GM08714 (cell line): ENCODE measurements at regions not wholly inside any gene's neighbourhood (a gene's known extent, or its start where the extent isn't known, plus 50 kb on each side); places are given as distances from the start of the nearest gene placed in this dataset.

Experiments
- H3K4me3 ChIP-seq: fragments of 200-500 bp; sonication (Bioruptor generic); 2 replicates; pipeline ENCODE4 v1.5.1; 2014; ENCODE audit warnings: mild to moderate bottlenecking, low read length, inconsistent platforms
- ZNF274 ChIP-seq: IDR thresholded peaks from 2 replicates; pipeline ENCODE4 v1.6.1; 2012; ENCODE audit warnings: mild to moderate bottlenecking, low read depth, low read length

DNA sequence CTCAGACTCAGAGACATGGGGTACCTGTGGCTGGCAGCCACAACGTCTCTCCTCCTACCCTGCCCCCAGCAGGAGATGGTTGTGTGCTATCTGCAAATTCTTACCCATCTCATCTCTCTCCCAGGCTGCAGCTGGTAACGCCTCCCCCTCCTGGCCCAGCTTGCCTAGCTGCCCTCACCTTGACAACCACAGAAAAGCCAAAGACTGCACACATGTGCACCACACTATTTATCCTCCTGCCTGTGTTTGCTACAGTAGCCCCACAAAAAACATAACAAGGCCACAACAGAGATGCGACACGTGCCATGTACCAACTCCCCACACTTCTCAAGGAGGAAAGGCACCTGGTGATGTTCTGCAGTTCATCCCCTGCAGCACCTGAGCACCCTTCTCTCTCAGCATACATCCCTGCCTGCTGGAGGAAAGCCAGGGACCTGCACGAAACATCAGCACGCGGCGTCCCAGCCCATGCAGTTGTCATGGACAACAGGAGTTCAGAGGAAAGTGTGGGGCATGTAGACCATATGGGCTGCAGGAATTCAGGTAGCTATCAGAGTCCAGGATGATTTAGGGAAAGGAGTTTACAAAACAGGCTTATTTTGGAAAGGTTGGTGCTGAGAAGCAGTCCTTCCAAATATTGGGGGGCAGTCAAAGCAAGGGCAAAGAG is 168.7 kb downstream of the C5orf15 start:
- no peak for TF ChIP-seq ZNF274
- H3K4me3 ChIP-seq: no peak overlapping the region

DNA sequence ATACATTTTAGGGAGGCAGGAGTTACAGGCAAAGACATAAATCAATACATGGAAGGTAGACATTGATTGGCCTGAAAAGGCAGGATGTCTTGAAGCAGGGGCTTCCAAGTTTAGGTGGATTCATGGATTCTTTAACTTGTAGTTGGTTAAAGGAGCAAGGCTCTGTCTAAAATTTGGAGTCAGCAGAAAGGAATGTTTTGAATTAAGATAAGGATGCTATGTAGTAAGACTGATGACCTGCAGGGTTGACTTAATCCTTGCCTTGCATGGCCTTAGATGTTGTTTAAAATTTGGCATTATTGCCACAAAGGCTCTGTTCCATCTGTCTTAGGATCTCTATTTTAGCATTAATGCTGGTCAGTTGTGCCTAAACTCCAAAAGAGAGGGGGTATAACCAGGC is 171.3 kb downstream of the C5orf15 start:
- no peak for TF ChIP-seq ZNF274
- no peak overlapping the region for H3K4me3 ChIP-seq

DNA sequence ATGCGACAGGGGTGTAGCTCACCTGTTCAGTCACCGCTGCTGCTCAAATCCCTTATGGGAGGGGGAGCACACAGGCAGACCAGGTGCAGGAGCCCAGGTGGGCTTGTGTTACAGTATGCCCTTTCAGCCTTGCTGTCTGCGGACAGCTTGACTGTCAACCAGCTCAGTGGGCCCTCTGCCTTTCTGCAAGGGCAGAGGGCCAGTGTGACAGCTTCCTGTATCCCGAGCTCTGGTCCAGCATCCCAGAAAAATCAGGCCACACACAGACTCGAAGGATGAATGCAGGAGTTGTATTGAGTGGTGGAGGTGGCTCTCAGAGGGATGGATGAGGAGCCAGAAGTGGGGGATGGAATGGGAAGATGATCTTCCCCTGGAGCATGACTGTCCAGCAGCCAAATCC is 172.2 kb downstream of the C5orf15 start:
- no peak for TF ChIP-seq ZNF274
- H3K4me3 ChIP-seq: no peak overlapping the region

DNA sequence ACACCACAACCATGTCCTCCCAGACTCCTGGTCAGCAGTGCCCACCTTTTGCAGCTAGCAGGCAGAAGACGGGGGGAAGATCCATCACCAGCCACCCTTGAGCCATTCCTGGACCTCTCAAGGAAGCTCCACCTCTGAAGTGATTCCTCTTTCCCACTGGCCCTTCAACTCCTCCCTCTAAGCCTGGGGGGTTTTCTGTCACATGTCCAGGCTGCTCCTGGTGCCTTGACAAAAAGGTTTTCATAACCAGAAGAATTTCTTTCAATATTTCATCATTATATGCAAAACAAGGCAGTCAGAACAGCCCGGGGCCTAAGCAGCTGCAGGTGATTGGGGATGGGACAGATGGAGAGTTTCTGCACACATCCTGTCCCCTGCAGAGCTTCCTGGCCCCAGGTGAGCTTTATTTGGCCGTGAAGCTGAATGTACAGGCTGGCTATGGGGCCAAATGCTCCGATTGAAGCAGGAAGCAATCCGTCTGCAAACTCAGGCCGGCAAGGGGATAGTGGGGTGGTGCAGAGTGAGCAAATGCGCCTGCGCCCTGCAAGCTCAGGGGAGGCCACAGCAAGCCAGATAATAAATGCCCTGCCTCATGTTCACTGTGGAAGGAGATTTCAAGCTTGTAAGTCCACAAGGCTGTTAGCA is 173.5 kb downstream of the C5orf15 start:
- no peak overlapping the region for H3K4me3 ChIP-seq
- TF ChIP-seq ZNF274: no peak

DNA sequence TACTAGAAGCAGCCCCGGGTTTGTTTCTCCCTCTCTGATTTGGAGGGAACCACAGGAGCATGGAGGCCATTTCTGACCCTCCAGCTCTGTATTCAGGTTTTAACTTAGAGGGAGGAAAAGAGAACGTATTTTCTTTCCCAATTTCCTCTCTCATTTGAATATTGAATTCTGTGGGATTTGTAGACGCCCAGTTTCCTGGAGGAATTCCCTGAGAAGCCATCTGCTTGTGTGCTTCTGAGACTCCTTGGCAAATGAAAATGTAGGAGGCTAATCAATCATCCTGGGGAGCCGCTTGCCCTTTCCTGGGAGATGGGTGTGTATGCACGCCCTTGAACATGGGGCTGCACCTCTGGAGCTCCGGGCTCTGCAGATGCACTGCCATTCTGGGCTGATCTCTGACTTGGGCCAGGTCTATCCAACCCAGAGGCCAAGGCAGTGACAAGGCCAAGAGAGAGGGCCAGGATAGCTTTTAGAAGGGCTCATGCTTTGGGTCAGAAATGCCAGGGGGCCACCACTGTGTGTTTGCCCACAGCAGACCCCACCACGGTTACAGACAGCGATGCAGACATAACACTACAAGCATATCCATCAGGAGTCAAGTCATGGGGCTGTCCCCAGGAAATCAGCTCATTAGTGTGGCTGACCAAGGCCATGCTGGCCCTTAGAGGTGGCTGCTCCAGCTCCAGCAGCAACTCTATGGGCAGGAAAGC is 174.5 kb downstream of the C5orf15 start:
- no peak for TF ChIP-seq ZNF274
- no peak overlapping the region for H3K4me3 ChIP-seq

DNA sequence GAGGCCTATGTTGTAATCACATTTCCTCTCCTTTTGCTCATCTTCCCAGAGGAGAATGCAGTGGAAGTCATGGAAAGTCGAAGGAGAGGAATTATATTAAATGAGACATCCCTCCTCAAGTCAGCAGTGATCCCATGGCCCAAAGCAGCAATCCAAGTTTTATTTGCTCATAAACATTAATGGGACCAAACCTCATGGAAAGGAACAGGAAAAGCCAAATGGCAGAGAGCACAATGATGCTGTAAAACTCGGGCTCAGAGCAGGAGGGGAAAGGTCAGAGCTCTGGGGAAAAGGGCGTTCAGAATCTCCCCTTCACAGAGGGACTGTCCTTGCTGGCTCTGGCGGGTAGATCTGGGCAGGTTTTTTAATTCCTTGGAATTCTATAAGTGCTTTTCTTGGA is 175.8 kb downstream of the C5orf15 start:
- TF ChIP-seq ZNF274: no peak
- no peak overlapping the region for H3K4me3 ChIP-seq

DNA sequence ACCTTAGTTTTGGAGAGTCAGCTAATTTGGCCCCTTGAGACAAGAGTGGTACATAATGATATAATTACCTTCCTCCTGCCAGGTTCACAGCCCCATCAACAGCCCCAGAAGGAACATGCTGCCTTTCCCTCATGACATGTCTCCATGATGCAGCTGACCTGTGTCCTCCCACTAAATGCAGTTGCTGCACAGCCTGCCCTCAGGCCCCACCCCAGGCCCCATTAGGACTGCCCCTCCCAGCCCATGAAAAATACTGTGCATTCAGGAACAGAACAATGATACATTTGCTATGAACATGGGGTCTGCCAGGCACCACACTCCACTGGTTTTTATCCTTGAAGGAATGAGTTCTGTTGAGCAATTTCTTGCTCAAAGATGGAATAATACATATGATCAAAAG is 176.4 kb downstream of the C5orf15 start:
- H3K4me3 ChIP-seq: no peak overlapping the region
- no peak for TF ChIP-seq ZNF274

DNA sequence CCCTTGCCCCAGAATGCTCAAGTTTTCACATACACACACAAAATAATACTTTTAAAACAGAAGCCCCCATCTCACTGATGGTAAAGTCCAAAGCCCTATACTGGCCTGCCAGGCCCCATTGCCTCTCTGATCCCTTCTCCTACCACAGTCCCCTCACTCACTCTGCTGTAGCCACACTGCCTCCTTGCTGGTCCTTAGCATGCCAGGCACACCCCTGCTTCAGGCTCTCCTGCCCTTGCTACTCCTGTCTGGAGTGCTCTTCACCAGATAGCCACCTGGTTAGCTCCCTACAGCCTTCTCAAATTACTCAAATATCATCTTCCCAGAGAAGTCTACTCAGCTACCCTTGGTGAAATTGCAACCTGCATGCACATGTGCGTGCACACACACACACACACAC is 177.5 kb downstream of the C5orf15 start:
- no peak overlapping the region for H3K4me3 ChIP-seq
- no peak for TF ChIP-seq ZNF274

DNA sequence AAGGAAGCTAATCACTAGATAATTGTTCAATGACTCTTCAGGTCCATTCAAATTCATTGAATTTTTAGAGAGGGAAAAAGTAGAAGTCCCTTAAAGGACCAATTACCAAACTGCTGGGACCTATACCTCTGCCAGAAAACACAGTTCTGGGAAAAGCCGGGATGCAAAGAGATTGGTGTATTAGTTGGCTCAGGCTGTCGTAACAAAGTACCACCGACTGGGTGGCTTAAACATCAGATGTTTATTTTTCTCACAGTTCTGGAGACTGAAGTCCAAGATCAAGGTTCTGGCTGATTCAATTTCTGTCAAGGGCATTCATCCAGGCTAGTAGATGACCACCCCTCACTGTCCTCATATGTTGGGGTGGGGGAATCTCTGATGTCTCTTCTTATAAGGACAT is 177.1 kb upstream of the FSTL4 start:
- H3K4me3 ChIP-seq: no peak overlapping the region
- TF ChIP-seq ZNF274: no peak

DNA sequence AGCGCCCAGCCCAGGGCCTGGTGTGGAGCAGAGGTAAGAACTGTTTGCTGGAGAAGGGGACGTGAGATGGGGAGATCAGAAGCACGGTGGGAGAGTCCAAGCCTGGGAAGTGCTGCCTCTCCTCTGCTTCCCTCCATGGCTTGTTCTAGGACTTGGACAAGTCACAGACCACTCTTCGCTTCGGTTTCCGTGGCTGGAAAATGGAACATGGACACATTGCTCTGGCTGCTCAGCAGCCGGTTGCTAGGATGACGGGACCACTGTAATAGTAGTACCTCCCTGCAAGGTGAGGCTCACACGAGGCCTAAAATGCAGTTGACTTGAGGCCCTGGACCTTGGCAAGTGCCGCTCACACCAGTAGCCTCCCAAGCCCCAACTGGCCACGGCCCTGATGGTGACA is 175.8 kb upstream of the FSTL4 start:
- no peak for TF ChIP-seq ZNF274
- no peak overlapping the region for H3K4me3 ChIP-seq

DNA sequence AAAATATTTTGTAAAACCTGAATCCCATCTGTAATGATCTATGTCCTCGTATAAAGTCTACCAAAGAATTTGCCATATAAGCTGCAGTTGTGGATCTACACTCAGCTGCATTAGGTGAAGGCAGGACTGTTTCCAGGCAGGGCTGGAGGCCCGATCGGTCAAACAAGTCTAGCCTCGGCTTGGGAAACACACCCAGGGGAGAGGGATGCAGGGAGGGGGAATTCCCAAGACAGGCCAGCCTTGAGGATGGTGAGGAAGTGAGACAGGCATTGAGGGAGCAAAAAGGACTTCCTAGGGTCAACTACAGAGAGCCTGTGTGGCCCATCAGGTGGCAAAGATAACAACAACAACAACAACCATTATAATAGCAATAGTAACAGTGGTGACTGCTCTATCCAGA is 174.1 kb upstream of the FSTL4 start:
- no peak for TF ChIP-seq ZNF274
- H3K4me3 ChIP-seq: no peak overlapping the region

DNA sequence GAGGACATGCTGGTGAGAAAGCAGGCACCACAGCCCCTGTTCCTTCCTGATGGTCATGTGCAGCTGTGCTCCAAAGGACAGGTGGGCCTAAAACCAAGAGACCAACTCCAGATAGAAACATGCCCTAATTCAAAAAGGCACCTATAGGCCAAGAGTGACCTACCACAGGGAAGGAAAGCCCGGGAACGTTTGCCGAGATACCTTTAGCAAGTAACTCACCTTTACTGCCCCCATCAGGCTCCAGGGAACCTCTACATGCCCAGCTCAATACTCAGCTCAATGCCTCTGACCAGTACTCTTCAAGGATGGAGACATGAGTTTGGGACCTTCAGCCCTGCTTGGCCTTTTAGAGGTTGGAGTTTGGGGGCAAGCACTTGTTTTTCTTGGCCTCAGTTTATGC is 172.8 kb upstream of the FSTL4 start:
- no peak for TF ChIP-seq ZNF274
- no peak overlapping the region for H3K4me3 ChIP-seq

DNA sequence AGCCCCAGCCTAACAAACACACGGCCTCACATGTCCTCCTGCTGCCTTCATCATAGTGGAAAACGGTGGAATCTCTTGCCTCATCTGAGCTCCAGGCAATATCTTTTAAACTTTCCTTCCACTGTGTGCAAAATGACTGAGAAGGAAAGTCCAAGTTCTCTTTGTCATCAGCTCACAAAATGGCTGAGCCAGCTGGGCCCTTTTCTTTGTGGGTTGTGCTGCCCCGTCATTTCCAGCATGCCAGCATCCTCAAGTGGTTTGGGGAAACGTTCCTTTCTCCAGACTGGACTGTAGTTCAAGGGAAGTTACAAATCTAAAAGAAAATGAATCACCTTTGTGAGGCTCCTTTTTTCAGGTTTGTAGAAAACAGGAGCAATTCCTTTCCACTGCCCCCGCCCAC is 171.1 kb upstream of the FSTL4 start:
- no peak overlapping the region for H3K4me3 ChIP-seq
- no peak for TF ChIP-seq ZNF274

DNA sequence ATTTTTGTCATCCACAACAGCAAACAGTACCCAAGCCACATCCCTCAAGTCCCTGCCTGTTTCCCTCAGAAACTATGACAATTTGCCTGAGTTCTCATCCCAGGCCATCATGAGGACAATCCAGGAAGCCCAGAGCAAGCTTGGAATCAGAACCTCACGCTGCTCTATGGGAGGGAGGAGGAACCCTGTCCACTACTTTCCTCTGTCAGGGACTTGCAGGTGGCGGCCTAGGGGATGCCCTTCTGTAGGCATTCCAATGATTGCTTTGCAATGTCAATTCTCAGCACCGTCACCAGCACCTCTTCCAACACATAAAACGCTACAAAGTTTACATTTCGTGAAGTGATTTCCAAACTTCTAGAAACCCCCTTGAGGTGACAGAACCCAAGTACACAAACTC is 170.4 kb upstream of the FSTL4 start:
- TF ChIP-seq ZNF274: no peak
- no peak overlapping the region for H3K4me3 ChIP-seq
